ENCODE measurements at regions not wholly inside any gene's neighbourhood (a gene's known extent, or its start where the extent isn't known, plus 50 kb on each side); places are given as distances from the start of the nearest gene placed in this dataset.

- intact Hi-C loops (cut with micrococcal nuclease) = no loop called here
These were observed 311.7 kb upstream of the FMN2 start for GRCh38 chr1:239779962-239780361.

- intact Hi-C loops (cut with micrococcal nuclease) = no loop called here
These were observed 306.8 kb upstream of the FMN2 start for GRCh38 chr1:239784896-239785295.

DNA sequence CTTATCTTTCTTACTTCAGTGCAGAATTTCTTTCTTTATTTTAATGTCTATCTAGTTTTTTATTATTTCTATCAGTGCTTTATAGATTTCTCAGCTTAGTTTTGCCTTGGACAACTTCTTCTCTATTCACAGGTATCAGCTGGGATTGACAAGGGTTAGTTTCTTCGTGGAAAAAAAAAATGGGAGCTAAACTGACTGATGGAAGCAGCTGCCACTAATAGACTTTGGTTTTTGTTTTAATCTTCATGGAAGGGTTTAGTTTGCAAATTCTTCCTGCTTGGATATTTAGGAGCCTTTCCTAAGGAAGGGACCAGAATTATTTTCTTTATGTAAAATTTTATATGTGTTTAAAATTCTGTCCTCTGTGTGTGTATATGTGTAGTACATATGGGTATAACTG, 306.1 kb upstream of the FMN2 start:
- intact Hi-C loops (cut with micrococcal nuclease) = no loop called here

DNA sequence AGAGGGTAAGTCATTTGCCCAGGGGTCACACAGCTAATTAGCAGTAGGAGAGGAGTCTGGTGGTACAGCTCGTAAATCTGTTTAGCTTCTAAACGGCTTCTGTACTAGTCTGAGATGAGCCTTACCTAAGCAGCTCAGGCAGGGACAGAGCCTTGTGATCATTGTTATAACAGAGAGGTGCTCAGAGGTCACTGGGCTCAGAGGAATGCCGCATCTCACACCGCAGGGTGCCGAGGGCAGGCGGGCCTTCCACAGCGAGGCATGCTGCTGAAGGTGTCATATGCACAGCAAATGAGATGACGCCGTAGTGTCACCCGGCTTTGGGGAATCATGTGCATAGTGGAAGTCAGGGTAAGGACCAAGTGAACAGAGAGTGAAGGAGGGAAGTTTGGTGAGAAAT, 305.2 kb upstream of the FMN2 start:
- intact Hi-C loops (cut with micrococcal nuclease) = no loop called here

GRCh38 chr1:239792157-239792556, 299.5 kb upstream of the FMN2 start:
- intact Hi-C loops (cut with micrococcal nuclease) = no loop called here

DNA sequence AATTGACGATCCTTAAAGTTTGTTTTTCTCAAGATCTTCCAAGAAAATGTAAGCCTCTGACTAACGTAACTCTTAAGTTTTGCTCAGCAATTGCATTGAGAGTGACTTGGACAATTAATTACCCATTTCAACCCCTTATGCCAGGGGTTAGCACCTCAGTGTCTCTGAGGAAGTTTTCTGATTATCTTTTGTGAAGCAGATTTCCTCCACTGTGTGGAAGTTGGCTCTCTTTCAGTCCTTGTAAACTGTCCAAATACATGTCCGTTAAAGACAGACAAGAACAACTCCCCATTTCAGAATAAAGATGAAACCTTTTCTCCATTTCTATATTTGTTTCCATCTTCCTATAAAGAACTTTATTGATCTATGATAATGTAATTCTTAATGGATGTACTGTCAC, 296.4 kb upstream of the FMN2 start:
- intact Hi-C loops (cut with micrococcal nuclease) = no loop called here

DNA sequence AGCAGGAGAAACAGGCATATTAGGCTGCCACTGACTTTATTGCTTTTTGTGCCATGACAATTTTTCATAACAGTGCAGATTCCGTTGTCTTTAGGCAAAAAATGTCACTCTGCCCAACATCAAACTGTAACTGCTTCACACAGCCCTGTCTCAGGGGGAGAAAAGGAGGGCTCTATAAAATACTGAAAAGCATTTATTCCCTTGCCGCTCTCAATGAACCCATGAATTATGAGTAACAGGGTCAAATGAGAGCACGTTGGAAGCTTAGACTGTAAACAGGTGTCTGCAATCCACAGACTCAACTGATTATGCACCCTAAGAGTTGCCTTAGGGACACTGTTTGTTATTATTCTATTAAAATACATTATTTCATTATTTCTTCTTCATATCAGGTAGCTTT, 292.1 kb upstream of the FMN2 start:
- intact Hi-C loops (cut with micrococcal nuclease) = no loop called here

DNA sequence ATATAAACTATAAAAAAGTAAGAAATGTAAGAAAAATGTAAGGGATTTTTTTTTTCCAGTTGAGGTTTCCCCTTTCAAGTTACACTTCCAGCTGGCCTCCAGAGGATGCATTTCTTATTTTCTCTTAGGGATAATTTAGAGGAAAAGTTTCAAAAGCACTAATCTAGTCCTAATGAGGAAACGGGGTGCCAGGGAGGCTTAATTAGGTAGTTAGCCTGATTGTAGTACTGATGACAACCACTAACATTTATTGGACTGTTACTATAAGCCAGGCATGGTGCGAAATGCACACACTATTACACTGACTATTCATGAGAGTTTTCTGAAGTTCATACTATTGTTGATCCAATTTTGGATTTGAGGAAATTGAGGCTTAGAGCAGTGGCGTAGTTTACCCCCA, 290.8 kb upstream of the FMN2 start:
- intact Hi-C loops (cut with micrococcal nuclease) = no loop called here

DNA sequence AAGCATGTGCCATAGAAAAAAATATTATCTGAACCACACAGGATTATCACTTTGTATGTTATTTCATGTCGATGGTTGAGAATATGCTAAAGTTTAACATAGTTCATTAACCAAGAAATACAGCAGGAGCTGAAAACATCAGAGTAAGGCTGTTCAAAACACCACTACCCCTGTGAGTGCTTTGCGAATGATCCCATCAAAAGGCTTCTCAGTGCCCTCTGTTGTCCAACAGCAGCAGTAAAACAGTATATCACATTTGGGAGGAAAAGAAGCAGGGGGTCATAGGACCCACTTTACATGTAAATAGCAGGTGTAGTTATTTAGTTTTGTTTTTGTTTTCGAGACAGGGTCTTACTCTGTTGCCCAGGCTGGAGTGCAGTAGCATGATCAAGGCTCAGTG, 289.4 kb upstream of the FMN2 start:
- intact Hi-C loops (cut with micrococcal nuclease) = no loop called here

DNA sequence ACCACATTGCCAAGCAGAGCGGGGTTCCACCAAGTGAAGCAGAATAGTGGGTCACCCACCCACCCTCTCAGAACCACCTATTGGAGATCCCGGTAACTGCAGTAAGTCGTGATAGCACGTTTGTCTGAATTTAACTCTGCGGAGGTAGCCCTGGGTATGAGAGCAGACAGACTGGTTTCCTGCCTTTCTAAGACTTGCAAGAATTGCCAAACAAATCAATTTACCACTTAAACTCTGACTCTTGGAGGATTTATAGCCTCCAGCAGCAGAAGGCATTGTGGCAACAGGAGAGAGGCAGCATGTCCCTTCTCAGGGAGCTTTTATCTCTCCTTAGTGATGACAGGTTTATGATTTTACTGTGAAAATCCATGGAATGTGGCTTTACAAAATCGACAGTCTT, 287.9 kb upstream of the FMN2 start:
- intact Hi-C loops (cut with micrococcal nuclease) = no loop called here

- intact Hi-C loops (cut with micrococcal nuclease) = no loop called here
These were observed 287.4 kb upstream of the FMN2 start for GRCh38 chr1:239804266-239804665.

DNA sequence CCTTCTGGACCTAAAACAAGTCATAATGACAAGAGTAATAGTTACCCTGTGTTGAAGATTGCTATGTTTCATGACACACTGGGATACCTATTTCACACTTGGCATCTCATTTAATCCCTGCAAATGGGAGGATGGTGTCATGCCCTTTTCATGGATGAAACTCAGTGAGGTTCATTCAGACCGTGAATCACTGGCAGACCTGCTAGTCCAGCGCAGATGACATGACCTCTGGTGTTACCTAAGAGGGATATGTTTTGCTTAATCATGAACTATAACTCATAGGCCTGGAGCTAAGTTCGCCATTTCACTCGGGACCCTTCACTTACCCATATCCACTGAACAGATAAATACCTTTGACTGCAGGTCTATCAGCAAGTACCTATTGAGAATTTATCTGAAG, 286.6 kb upstream of the FMN2 start:
- intact Hi-C loops (cut with micrococcal nuclease) = no loop called here

- intact Hi-C loops (cut with micrococcal nuclease) = no loop called here
These were observed 285.6 kb upstream of the FMN2 start for GRCh38 chr1:239805851-239806772.

DNA sequence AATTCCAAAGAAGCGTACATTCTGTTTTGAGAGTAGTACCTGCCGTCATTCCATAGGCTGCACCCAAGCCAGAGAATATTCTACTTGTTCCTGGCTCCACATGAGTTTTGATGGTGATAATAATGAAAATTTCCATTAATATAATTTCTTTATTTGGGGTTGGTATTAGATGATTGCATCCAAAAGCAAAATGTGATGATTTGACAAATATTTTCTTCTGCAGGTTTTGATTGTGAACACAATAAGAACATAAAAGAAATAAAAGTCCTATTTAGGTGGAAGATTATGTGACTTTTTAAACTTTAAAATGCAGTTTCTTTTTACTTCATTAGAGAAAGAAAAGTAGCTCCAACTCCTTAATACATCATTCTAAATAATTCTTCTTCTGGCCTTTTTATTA, 284.8 kb upstream of the FMN2 start:
- intact Hi-C loops (cut with micrococcal nuclease) = no loop called here

GRCh38 chr1:239807361-239807760, 284.3 kb upstream of the FMN2 start:
- intact Hi-C loops (cut with micrococcal nuclease) = no loop called here

DNA sequence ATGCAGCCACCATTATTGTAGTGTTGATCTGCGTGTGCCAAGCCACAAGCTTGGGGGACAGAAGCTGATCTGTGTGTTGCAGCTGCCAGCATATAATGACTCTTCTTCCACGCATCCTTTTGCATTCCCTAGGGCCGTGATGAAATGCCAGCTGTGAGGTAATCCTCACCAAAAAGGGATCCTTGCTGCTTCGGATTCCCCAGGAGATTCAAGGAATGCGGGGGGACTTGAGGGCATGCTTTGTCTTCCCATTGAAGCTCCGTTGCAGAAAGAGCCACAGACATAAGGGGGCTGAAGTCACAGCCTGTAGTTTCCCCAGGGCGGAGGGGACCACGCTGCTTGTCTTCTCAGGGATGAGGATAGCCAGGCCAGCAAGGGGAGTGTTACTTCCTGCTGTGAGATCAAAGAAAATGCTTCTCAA, 281.6 kb upstream of the FMN2 start:
- intact Hi-C loops (cut with micrococcal nuclease) = no loop called here

GRCh38 chr1:239811211-239811885, 280.3 kb upstream of the FMN2 start:
- intact Hi-C loops (cut with micrococcal nuclease) = no loop called here

DNA sequence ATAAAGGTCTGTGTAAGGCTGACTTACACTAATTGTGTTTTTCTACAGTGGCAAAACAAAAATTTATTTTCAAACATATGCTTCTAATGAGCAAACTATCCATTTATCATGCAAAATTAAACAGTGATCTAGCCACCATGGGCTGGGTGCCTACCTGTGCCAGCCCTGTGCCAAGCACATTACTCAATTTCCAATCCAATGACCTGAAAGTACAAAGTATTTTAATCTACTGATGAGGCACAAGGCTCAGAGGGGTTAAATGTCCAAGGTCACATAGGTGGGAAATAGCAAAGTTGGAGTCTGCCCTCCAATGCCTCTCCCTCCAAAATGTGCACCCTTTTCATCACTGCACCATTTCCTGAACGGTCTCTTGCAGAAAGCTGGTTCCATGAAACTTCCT, 279.1 kb upstream of the FMN2 start:
- intact Hi-C loops (cut with micrococcal nuclease) = no loop called here

DNA sequence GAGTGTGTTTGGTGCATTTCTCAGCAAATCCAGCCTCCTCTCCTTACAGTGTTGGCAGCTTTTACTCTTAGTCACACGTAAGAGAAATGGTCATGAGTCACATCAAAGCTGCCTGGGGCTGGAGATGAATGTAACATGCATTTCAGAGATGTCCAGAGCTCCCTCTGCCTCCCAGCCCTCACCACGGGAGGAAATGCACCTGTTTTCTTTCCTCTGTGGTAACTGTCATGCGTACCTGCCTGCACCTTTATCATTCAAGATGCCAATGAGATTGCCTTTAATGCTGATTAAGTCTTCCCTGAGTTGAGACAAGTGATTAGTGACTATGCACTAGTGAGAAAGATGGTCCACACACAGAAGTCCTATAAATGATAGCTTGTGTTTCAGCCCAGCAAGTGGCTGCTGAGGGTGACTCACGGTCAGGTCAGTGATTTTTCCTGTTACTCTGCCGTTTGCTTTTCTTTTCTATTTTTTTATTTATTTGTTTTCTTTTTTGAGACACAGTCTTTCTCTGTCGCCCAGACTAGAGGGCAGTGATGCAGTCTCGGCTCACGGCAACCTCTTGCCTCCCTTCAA, 277.3 kb upstream of the FMN2 start:
- intact Hi-C loops (cut with micrococcal nuclease) = loop anchor here (2.0 kb wide), 1 partner anchor 96 kb away; no protein-coding TSS in a partner anchor

DNA sequence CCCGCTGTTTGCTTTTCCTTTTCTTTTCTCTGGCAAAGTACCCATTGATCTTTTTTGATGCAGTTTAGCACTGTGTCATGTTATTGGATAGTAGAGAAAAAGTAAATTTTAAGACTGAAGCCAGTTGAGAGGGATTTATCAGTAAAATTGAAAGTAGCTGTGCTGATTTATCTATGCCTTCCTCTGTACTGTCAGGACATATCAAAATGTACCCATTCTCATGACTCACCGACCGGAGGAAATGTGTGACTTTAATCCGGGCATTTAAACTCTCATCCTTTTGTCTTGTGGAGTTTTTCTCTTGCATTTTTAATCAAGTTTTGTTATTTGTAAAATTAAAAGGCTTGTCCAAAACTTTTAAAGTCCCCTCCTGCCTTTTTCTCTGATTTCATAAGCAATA, 276.6 kb upstream of the FMN2 start:
- intact Hi-C loops (cut with micrococcal nuclease) = loop anchor here (2.0 to 5.0 kb wide), 2 partner anchors 96 to 408 kb away; no protein-coding TSS in a partner anchor

GRCh38 chr1:239816081-239816782, 275.5 kb upstream of the FMN2 start:
- intact Hi-C loops (cut with micrococcal nuclease) = loop anchor here (5.0 kb wide), 1 partner anchor 409 kb away; no protein-coding TSS in a partner anchor

- intact Hi-C loops (cut with micrococcal nuclease) = loop anchor here (5.0 kb wide), 1 partner anchor 410 kb away; no protein-coding TSS in a partner anchor
These were observed 274.4 kb upstream of the FMN2 start for GRCh38 chr1:239817276-239817675.
